GM20000 (cell line): ENCODE measurements at regions not wholly inside any gene's neighbourhood (a gene's known extent, or its start where the extent isn't known, plus 50 kb on each side); places are given as distances from the start of the nearest gene placed in this dataset.

ENCODE experiments used
- DNase-seq: peaks from one replicate; pipeline ENCODE4 v3.0.0; 2012; ENCODE audit warnings: low spot score
- TF ChIP-seq, protein P1 (sequence below): IDR thresholded peaks from 2 replicates; pipeline ENCODE4 v1.5.1; 2012; ENCODE audit warnings: mild to moderate bottlenecking, control low read depth; ENCODE audit errors: extremely low read depth, missing control alignments

DNA sequence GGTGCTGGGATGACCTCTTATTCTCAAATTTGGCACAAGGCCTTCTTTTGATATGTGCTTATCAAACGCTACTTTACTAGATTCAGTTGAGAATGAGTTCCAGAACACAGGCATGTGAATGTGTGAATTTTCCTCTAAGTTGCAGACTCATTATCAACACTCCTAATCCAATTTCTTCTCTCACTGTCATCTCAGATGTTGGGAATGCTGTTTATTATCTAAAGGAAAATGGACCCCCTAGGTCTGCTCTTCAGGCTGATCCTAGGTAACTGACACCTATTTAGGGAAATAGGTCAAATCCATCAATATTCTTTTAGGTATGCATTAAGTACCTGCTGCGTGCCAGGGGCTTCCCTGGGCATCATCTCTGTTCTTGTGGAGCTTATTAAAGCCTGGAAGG, 215.0 kb upstream of the NOX3 start:
- DNase-seq, result no peak
- TF ChIP-seq, protein P1, sequence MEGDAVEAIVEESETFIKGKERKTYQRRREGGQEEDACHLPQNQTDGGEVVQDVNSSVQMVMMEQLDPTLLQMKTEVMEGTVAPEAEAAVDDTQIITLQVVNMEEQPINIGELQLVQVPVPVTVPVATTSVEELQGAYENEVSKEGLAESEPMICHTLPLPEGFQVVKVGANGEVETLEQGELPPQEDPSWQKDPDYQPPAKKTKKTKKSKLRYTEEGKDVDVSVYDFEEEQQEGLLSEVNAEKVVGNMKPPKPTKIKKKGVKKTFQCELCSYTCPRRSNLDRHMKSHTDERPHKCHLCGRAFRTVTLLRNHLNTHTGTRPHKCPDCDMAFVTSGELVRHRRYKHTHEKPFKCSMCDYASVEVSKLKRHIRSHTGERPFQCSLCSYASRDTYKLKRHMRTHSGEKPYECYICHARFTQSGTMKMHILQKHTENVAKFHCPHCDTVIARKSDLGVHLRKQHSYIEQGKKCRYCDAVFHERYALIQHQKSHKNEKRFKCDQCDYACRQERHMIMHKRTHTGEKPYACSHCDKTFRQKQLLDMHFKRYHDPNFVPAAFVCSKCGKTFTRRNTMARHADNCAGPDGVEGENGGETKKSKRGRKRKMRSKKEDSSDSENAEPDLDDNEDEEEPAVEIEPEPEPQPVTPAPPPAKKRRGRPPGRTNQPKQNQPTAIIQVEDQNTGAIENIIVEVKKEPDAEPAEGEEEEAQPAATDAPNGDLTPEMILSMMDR, result no peak

DNA sequence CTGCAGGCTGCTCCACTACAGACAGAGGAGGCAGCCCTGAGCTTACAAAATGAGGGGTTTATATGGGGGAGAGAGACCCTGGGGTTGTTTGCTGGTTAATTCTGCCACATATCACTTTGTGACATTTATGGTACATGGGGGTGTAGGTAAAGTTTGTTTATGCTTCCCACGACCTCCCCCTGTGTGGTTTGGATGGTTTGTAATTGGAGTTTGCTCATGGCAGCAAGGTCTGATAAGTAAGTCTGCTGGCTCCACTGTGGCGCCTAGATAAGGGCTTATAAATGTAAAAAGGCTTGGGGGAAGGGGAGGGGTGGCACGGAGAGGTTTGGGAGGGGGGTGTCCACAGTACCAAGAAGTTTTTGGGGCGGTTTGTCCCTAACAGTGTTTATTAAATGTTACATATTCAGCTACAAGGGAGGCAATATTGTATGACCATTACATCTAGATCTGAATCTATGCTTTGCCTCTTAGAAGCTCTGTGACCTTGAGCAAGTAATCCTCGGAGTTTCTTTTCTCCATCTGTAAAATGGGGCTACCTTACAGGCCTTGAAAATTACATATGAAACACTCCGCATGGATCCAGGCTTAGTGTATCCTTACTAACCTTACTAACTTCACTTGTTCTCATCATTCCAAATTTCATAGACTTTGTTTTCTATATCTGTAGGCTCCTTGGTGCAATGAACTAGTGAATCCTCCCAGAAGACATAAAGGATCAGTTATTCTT, 204.8 kb upstream of the NOX3 start:
- no peak for DNase-seq
- TF ChIP-seq, protein P1, result no peak

DNA sequence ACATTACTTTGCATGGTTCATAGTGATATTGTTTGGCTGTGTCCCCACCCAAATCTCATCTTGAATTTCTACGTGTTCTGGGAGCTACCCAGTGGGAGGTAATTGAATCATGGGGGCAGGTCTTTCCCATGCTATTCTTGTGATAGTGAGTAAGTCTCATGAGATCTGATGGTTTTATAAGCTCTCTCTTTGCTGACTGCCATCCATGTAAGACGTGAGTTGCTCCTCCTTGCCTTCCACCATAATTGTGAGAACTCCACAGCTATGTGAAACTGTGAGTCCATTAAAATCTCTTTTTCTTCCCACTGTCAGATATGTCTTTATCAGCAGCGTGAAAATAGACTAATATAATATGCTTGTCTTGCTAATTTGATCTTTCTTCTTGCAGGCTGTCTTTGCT, 200.4 kb upstream of the NOX3 start:
- TF ChIP-seq, protein P1, result no peak
- DNase-seq, result no peak

- TF ChIP-seq, protein P1, result no peak
Observed at GRCh38 chr6:155654474-155654873, 198.8 kb upstream of the NOX3 start.

DNA sequence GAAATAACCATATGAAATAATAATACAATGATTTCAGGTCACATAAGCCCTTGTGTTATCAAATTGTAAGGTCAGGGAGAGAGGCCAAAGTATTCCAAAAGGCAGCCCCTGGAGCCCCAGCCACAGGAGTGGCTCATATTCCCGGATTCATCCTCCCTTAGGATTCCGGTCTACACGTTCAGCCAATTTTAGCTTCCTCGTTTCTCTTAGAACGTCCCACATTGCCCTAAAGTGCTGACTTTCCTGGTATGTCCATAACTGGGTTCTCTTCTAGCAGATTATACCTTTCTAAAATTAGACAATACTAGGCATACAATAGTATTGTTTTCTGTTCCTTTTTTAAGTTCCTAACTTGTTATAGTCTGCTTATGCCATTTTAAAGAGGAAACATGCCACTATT, 192.7 kb upstream of the NOX3 start:
- TF ChIP-seq, protein P1, result no peak
- DNase-seq, result no peak

More at GRCh38 chr6:155654474-155654873, 198.8 kb upstream of the NOX3 start:
- DNase-seq, result no peak

- DNase-seq, result no peak
- TF ChIP-seq, protein P1, result no peak
Observed at GRCh38 chr6:155647354-155647753, 191.7 kb upstream of the NOX3 start.

- TF ChIP-seq, protein P1, result no peak
- DNase-seq, result no peak
Observed at GRCh38 chr6:155646443-155646842, 190.8 kb upstream of the NOX3 start.
